ENCODE measurements at regions not wholly inside any gene's neighbourhood (a gene's known extent, or its start where the extent isn't known, plus 50 kb on each side); places are given as distances from the start of the nearest gene placed in this dataset.

DNA sequence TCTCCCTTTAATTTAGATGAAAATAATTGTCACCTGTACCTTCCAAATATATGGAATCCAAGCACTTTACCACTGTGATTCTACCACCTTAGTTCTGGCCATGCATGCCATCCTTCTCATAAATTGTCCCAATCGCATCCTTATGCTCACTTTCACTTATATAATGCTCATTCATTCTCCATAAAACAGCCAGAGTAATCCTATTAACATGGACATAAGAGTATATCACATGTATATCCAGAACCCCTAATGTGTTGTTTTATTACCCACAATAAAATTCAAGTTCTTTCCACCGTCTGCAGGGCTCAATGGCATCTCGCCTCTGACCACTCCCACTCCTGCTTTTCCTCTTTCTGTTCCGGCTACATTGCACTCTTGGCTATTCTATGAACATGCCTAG, 597.5 kb upstream of the MIR17HG start:
- H3K9me3 Mint-ChIP-seq (ENCODE audit: unreplicated experiment): peaks cover 2% of the 10 kb centered on the region

GRCh38 chr13:90751026-90751425, 596.5 kb upstream of the MIR17HG start:
- no peak overlapping the region for H3K4me3 Mint-ChIP-seq (ENCODE audit: unreplicated experiment)
- TF ChIP-seq, protein P1, sequence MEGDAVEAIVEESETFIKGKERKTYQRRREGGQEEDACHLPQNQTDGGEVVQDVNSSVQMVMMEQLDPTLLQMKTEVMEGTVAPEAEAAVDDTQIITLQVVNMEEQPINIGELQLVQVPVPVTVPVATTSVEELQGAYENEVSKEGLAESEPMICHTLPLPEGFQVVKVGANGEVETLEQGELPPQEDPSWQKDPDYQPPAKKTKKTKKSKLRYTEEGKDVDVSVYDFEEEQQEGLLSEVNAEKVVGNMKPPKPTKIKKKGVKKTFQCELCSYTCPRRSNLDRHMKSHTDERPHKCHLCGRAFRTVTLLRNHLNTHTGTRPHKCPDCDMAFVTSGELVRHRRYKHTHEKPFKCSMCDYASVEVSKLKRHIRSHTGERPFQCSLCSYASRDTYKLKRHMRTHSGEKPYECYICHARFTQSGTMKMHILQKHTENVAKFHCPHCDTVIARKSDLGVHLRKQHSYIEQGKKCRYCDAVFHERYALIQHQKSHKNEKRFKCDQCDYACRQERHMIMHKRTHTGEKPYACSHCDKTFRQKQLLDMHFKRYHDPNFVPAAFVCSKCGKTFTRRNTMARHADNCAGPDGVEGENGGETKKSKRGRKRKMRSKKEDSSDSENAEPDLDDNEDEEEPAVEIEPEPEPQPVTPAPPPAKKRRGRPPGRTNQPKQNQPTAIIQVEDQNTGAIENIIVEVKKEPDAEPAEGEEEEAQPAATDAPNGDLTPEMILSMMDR (IDR thresholded peaks at IDR 0.05; ENCODE audit: partially characterized antibody, unreplicated experiment): no peak
- H3K27me3 Mint-ChIP-seq (ENCODE audit: unreplicated experiment): no peaks in the 10 kb centered on the region
- peaks cover 2% of the 10 kb centered on the region for H3K9me3 Mint-ChIP-seq (ENCODE audit: unreplicated experiment)
- no peaks in the 10 kb centered on the region for H3K36me3 Mint-ChIP-seq (ENCODE audit: unreplicated experiment)
- H3K4me1 Mint-ChIP-seq (ENCODE audit: low read depth, unreplicated experiment): no peaks in the 10 kb centered on the region
- no peak overlapping the region for H3K27ac Mint-ChIP-seq (ENCODE audit: unreplicated experiment)
- DNase-seq: no peak

More for the DNA sequence above, 597.5 kb upstream of the MIR17HG start:
- no peak overlapping the region for H3K27ac Mint-ChIP-seq (ENCODE audit: unreplicated experiment)
- H3K4me1 Mint-ChIP-seq (ENCODE audit: low read depth, unreplicated experiment): no peaks in the 10 kb centered on the region
- no peaks in the 10 kb centered on the region for H3K27me3 Mint-ChIP-seq (ENCODE audit: unreplicated experiment)
- DNase-seq: no peak
- TF ChIP-seq, protein P1 (IDR thresholded peaks at IDR 0.05; ENCODE audit: partially characterized antibody, unreplicated experiment): no peak
- no peaks in the 10 kb centered on the region for H3K36me3 Mint-ChIP-seq (ENCODE audit: unreplicated experiment)
- no peak overlapping the region for H3K4me3 Mint-ChIP-seq (ENCODE audit: unreplicated experiment)

- no peak overlapping the region for H3K4me3 Mint-ChIP-seq (ENCODE audit: unreplicated experiment)
These were observed 595.4 kb upstream of the MIR17HG start for GRCh38 chr13:90752070-90752469.

DNA sequence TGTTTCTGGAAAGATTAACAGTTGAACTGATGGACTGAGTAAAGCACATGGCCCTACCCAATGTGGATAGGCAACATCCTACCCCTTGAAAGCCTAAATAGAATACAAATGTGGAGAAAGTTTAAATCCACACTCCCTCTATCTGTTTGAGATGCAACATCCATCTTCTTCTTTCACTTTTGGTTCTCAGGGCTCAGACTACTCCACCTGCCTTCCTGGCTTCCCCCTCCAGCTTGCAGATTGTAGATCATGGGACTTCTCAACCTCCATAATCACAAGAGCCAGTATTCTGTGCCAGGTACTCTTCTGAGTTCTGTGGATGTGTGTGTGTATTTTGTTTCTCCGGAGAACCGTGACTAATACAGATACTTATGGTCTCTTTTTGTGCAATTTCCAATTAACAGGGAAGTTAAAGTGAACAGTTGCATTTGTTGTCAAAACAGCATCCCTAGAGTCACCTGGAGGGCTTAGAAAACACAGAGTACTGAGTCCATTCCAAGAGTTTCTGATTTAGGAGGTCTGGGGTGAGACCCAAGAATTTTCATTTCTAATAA, 590.3 kb upstream of the MIR17HG start:
- DNase-seq: no peak
- peaks cover 22% of the 10 kb centered on the region for H3K4me1 Mint-ChIP-seq (ENCODE audit: low read depth, unreplicated experiment)
- TF ChIP-seq, protein P1 (IDR thresholded peaks at IDR 0.05; ENCODE audit: partially characterized antibody, unreplicated experiment): no peak
- no peak overlapping the region for H3K27ac Mint-ChIP-seq (ENCODE audit: unreplicated experiment)
- H3K27me3 Mint-ChIP-seq (ENCODE audit: unreplicated experiment): no peaks in the 10 kb centered on the region
- no peaks in the 10 kb centered on the region for H3K9me3 Mint-ChIP-seq (ENCODE audit: unreplicated experiment)
- H3K36me3 Mint-ChIP-seq (ENCODE audit: unreplicated experiment): no peaks in the 10 kb centered on the region
- no peak overlapping the region for H3K4me3 Mint-ChIP-seq (ENCODE audit: unreplicated experiment)

More at GRCh38 chr13:90752070-90752469, 595.4 kb upstream of the MIR17HG start:
- peaks cover 2% of the 10 kb centered on the region for H3K9me3 Mint-ChIP-seq (ENCODE audit: unreplicated experiment)
- no peak overlapping the region for H3K27ac Mint-ChIP-seq (ENCODE audit: unreplicated experiment)
- H3K36me3 Mint-ChIP-seq (ENCODE audit: unreplicated experiment): no peaks in the 10 kb centered on the region
- H3K4me1 Mint-ChIP-seq (ENCODE audit: low read depth, unreplicated experiment): peaks cover 7% of the 10 kb centered on the region
- H3K27me3 Mint-ChIP-seq (ENCODE audit: unreplicated experiment): no peaks in the 10 kb centered on the region
- TF ChIP-seq, protein P1 (IDR thresholded peaks at IDR 0.05; ENCODE audit: partially characterized antibody, unreplicated experiment): no peak
- no peak for DNase-seq

GRCh38 chr13:90760639-90761038, 586.8 kb upstream of the MIR17HG start:
- H3K4me1 Mint-ChIP-seq (ENCODE audit: low read depth, unreplicated experiment): peaks cover 31% of the 10 kb centered on the region
- no peak overlapping the region for H3K27ac Mint-ChIP-seq (ENCODE audit: unreplicated experiment)
- no peak overlapping the region for H3K4me3 Mint-ChIP-seq (ENCODE audit: unreplicated experiment)
- no peaks in the 10 kb centered on the region for H3K27me3 Mint-ChIP-seq (ENCODE audit: unreplicated experiment)
- no peak for DNase-seq
- no peaks in the 10 kb centered on the region for H3K9me3 Mint-ChIP-seq (ENCODE audit: unreplicated experiment)
- no peaks in the 10 kb centered on the region for H3K36me3 Mint-ChIP-seq (ENCODE audit: unreplicated experiment)
- TF ChIP-seq, protein P1 (IDR thresholded peaks at IDR 0.05; ENCODE audit: partially characterized antibody, unreplicated experiment): no peak
